Memory B cell (primary cell): ENCODE measurements at regions not wholly inside any gene's neighbourhood (a gene's known extent, or its start where the extent isn't known, plus 50 kb on each side); places are given as distances from the start of the nearest gene placed in this dataset.
"Not testable (repeated sequence)": the region's sequence is repeated elsewhere in the genome, so short reads cannot be mapped to it uniquely, and the experiment has no call there.

Experiments
- ATAC-seq: fragments of 150-1000 bp; cut with Tn5 transposase; 2 replicates; pipeline ENCODE4 v1.10.0; 2021; ENCODE audit warnings: low read depth, mild to moderate bottlenecking, moderate library complexity
- DNase-seq, 2 donors: peaks; one replicate each; pipeline ENCODE4 v3.0.0; 2022; ENCODE audit warnings: low spot score in 2 of 2
- H3K27ac Mint-ChIP-seq: one replicate; pipeline ENCODE4 v1.8.0; 2022; ENCODE audit warnings: mild to moderate bottlenecking, moderate library complexity, mixed read lengths
- H3K27me3 Mint-ChIP-seq: one replicate; pipeline ENCODE4 v1.8.0; 2022; ENCODE audit warnings: mixed read lengths
- H3K36me3 Mint-ChIP-seq: one replicate; pipeline ENCODE4 v1.8.0; 2022; ENCODE audit warnings: mild to moderate bottlenecking, mixed read lengths
- H3K4me1 Mint-ChIP-seq: one replicate; pipeline ENCODE4 v1.8.0; 2022; ENCODE audit warnings: mixed read lengths
- H3K4me3 Mint-ChIP-seq: one replicate; pipeline ENCODE4 v1.8.0; 2022; ENCODE audit warnings: mild to moderate bottlenecking, moderate library complexity, mixed read lengths
- H3K9me3 Mint-ChIP-seq: one replicate; pipeline ENCODE4 v1.8.0; 2022; ENCODE audit warnings: mixed read lengths

- Mint-ChIP-seq H3K9me3 (no peaks in the 10 kb centered on the region), H3K27me3 (peaks cover 2% of the 10 kb centered on the region), H3K4me3 (no peak overlapping the region), H3K27ac (no peak overlapping the region), H3K4me1 (no peaks in the 10 kb centered on the region), H3K36me3 (no peaks in the 10 kb centered on the region)
- no peak for ATAC-seq
- no peak for DNase-seq
These were observed 64.1 kb upstream of the MMS22L start for GRCh38 chr6:97347111-97347510.

DNA sequence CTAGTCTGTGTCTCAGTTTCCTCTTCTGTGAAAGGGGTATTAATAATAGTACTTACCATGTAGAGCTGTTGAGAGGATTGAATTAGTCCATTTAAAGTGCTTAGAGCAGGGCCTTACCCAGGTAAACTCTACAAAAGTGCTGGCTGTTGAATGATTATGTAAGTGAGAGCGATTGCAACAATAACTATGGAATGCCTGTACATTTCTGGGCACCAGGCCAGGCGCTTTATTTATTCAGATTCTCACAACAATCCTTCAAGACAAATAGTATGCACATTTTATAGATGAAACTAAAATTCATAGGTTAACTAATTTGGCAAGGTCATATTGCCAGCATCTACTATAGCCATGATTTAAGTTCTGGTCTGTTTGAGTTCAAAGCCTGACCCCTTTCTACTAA lies 78.3 kb upstream of the MMS22L start:
- Mint-ChIP-seq H3K4me1 (no peaks in the 10 kb centered on the region), H3K27me3 (peaks cover 3% of the 10 kb centered on the region), H3K27ac (no peak overlapping the region), H3K9me3 (no peaks in the 10 kb centered on the region), H3K4me3 (no peak overlapping the region), H3K36me3 (no peaks in the 10 kb centered on the region)
- ATAC-seq, result no peak
- no peak for DNase-seq

- Mint-ChIP-seq H3K27ac (no peak overlapping the region), H3K36me3 (no peaks in the 10 kb centered on the region), H3K9me3 (no peaks in the 10 kb centered on the region), H3K4me3 (no peak overlapping the region), H3K4me1 (no peaks in the 10 kb centered on the region), H3K27me3 (peaks cover 3% of the 10 kb centered on the region)
- ATAC-seq (no peak), DNase-seq (no peak)
These were observed 81.3 kb upstream of the MMS22L start for GRCh38 chr6:97364327-97364726.

DNA sequence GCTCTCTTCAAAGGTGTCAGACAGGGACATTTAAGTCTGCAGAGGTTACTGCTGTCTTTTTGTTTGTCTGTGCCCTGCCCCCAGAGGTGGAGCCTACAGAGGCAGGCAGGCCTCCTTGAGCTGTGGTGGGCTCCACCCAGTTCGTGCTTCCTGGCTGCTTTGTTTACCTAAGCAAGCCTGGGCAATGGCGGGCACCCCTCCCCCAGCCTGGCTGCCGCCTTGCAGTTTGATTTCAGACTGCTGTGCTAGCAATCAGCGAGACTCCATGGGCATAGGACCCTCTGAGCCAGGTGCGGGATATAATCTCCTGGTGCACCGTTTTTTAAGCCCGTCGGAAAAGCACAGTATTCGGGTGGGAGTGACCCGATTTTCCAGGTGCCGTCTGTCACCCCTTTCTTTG lies 99.1 kb upstream of the MMS22L start:
- not testable (repeated sequence) for ATAC-seq, DNase-seq, H3K4me1 Mint-ChIP-seq, H3K9me3 Mint-ChIP-seq, H3K27ac Mint-ChIP-seq, H3K36me3 Mint-ChIP-seq, H3K4me3 Mint-ChIP-seq, H3K27me3 Mint-ChIP-seq

- Mint-ChIP-seq H3K9me3 (no peaks in the 10 kb centered on the region), H3K4me3 (no peak overlapping the region), H3K27ac (no peak overlapping the region), H3K36me3 (no peaks in the 10 kb centered on the region), H3K27me3 (peaks cover 7% of the 10 kb centered on the region), H3K4me1 (no peaks in the 10 kb centered on the region)
- no peak for DNase-seq
- ATAC-seq, result no peak
These were observed 109.7 kb upstream of the MMS22L start for GRCh38 chr6:97392735-97393134.

GRCh38 chr6:97394160-97394748 lies 111.2 kb upstream of the MMS22L start:
- Mint-ChIP-seq H3K27ac (no peak overlapping the region), H3K9me3 (no peaks in the 10 kb centered on the region), H3K4me3 (no peak overlapping the region), H3K36me3 (no peaks in the 10 kb centered on the region), H3K27me3 (peaks cover 5% of the 10 kb centered on the region), H3K4me1 (no peaks in the 10 kb centered on the region)
- ATAC-seq (peak; percentile 64), DNase-seq (peak; percentile 25 to 56)

- Mint-ChIP-seq H3K9me3 (no peaks in the 10 kb centered on the region), H3K27ac (no peak overlapping the region), H3K4me3 (no peak overlapping the region), H3K4me1 (no peaks in the 10 kb centered on the region), H3K27me3 (peaks cover 6% of the 10 kb centered on the region), H3K36me3 (no peaks in the 10 kb centered on the region)
- DNase-seq (no peak), ATAC-seq (no peak)
These were observed 113.9 kb upstream of the MMS22L start for GRCh38 chr6:97396880-97397279.

- no peak overlapping the region for H3K27ac Mint-ChIP-seq
- no peaks in the 10 kb centered on the region for H3K36me3 Mint-ChIP-seq
- DNase-seq (no peak), ATAC-seq (no peak)
- peaks cover 1% of the 10 kb centered on the region for H3K27me3 Mint-ChIP-seq
- no peaks in the 10 kb centered on the region for H3K4me1 Mint-ChIP-seq
- H3K9me3 Mint-ChIP-seq, result no peaks in the 10 kb centered on the region
- no peak overlapping the region for H3K4me3 Mint-ChIP-seq
These were observed 116.2 kb upstream of the MMS22L start for GRCh38 chr6:97399208-97399607.

GRCh38 chr6:97401533-97401932 lies 118.5 kb upstream of the MMS22L start:
- no peak for ATAC-seq
- H3K27me3 Mint-ChIP-seq, result peaks cover 1% of the 10 kb centered on the region
- no peak for DNase-seq
- no peaks in the 10 kb centered on the region for H3K36me3 Mint-ChIP-seq
- H3K27ac Mint-ChIP-seq, result no peak overlapping the region
- no peak overlapping the region for H3K4me3 Mint-ChIP-seq
- H3K4me1 Mint-ChIP-seq, result no peaks in the 10 kb centered on the region
- H3K9me3 Mint-ChIP-seq, result no peaks in the 10 kb centered on the region

- Mint-ChIP-seq H3K9me3 (no peaks in the 10 kb centered on the region), H3K4me3 (no peak overlapping the region), H3K27me3 (no peaks in the 10 kb centered on the region), H3K4me1 (no peaks in the 10 kb centered on the region), H3K36me3 (no peaks in the 10 kb centered on the region), H3K27ac (no peak overlapping the region)
- ATAC-seq, result no peak
- no peak for DNase-seq
These were observed 122.9 kb upstream of the MMS22L start for GRCh38 chr6:97405818-97406409.

GRCh38 chr6:97406633-97407032 lies 123.6 kb upstream of the MMS22L start:
- no peaks in the 10 kb centered on the region for H3K4me1 Mint-ChIP-seq
- no peak for DNase-seq
- H3K4me3 Mint-ChIP-seq, result no peak overlapping the region
- no peak for ATAC-seq
- no peaks in the 10 kb centered on the region for H3K27me3 Mint-ChIP-seq
- H3K36me3 Mint-ChIP-seq, result no peaks in the 10 kb centered on the region
- H3K27ac Mint-ChIP-seq, result no peak overlapping the region
- no peaks in the 10 kb centered on the region for H3K9me3 Mint-ChIP-seq

- no peak for DNase-seq
- H3K36me3 Mint-ChIP-seq, result no peaks in the 10 kb centered on the region
- no peaks in the 10 kb centered on the region for H3K27me3 Mint-ChIP-seq
- H3K9me3 Mint-ChIP-seq, result no peaks in the 10 kb centered on the region
- H3K4me1 Mint-ChIP-seq, result no peaks in the 10 kb centered on the region
- H3K27ac Mint-ChIP-seq, result no peak overlapping the region
- H3K4me3 Mint-ChIP-seq, result no peak overlapping the region
- ATAC-seq, result no peak
These were observed 128.6 kb upstream of the MMS22L start for GRCh38 chr6:97411610-97412009.

DNA sequence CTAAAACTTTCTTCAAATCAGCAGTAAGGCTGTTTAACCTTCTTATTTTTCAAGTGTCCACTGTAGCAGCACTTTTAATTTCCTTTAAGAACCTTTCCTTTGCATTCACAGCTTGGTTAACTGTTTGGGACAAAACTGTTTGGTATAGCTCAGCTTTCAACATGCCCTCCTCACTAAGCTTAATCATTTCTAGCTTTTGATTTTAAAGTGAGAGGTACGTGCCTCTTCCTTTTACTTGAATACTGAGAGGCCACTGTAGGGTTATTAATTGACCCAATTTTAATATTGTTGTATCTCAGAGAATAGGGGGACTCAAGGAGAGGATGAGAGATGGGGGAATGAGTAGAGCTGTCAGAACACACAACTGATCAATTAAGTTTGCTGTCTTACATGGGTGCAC lies 129.5 kb upstream of the MMS22L start:
- Mint-ChIP-seq H3K27ac (no peak overlapping the region), H3K36me3 (no peaks in the 10 kb centered on the region), H3K27me3 (no peaks in the 10 kb centered on the region), H3K4me3 (no peak overlapping the region), H3K9me3 (no peaks in the 10 kb centered on the region), H3K4me1 (no peaks in the 10 kb centered on the region)
- no peak for ATAC-seq
- DNase-seq, result no peak

DNA sequence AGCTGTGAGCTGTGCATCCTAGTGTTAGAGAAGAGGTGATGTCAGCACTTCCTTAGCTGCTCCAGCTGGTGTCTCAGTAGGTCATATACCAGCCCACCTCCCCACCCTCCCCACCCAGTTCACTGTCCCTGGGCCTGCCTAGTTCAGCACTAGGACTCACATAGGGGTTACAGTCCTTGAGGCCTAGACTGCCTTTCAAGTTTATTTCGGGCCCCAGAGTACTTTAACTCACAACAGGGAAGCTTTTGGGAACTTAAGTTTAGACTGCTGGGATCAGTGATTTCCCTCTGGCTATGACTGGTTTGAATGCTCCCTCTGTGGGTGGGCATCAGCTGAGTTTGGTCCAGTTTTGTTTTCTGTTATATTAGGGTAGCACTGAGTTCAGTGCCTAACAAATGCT lies 139.2 kb upstream of the MMS22L start:
- DNase-seq (no peak), ATAC-seq (no peak)
- Mint-ChIP-seq H3K36me3 (no peaks in the 10 kb centered on the region), H3K4me1 (no peaks in the 10 kb centered on the region), H3K9me3 (no peaks in the 10 kb centered on the region), H3K4me3 (no peak overlapping the region), H3K27ac (no peak overlapping the region), H3K27me3 (peaks cover 5% of the 10 kb centered on the region)

DNA sequence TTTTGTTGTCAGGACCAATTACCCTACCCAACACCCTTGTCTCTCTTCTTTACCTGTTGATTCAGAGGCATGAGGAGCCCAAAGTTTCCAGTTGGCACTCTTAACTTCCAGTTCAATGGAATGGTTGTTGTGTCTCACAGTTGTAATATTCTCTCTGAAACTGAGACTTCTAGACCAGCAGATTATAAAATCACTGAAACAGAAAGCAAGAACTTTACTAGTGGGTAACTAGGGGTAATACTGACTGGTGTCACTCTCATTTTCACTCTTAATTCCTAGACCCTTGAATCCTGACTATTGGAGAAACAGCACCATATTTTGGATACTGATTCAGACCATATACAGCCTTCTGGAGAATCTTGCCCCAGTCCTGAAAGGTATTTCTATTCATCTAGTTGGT lies 140.2 kb upstream of the MMS22L start:
- Mint-ChIP-seq H3K27me3 (peaks cover 5% of the 10 kb centered on the region), H3K9me3 (no peaks in the 10 kb centered on the region), H3K36me3 (no peaks in the 10 kb centered on the region), H3K4me1 (no peaks in the 10 kb centered on the region), H3K27ac (no peak overlapping the region), H3K4me3 (no peak overlapping the region)
- ATAC-seq, result no peak
- no peak for DNase-seq
